CD4-positive, alpha-beta T cell (primary cell): ENCODE measurements at regions not wholly inside any gene's neighbourhood (a gene's known extent, or its start where the extent isn't known, plus 50 kb on each side); places are given as distances from the start of the nearest gene placed in this dataset.

Experiments
- ATAC-seq: fragments of 200-7000 bp; cut with Tn5 transposase; one replicate; pipeline ENCODE4 v1.10.0; 2022; ENCODE audit warnings: mild to moderate bottlenecking; ENCODE audit not compliant: poor library complexity
- CTCF ChIA-PET: fragments of 350-600 bp; sonication (Branson Sonifier 250); formaldehyde crosslinking; loops from one replicate; lab custom pipeline; 2021; ENCODE audit warnings: antibody characterized with exemption, inconsistent platforms; lab: Charles Lee
- POLR2A ChIA-PET: fragments of 350-600 bp; sonication (Branson Sonifier 250); formaldehyde crosslinking; loops from one replicate; lab custom pipeline; 2021; ENCODE audit warnings: antibody characterized with exemption, inconsistent platforms; lab: Charles Lee
- DNase-seq, 14 experiments: peaks; one replicate each; pipeline ENCODE4 v3.0.0-alpha.2; 2013 to 2020; ENCODE audit warnings: mixed read lengths in 2 of 14
- H3K27ac ChIP-seq, 2 donors: one replicate each; pipeline versions ENCODE4 v1.5.1 to v1.7.0; 2013; ENCODE audit warnings: low read length in 2 of 2, low read depth in 1 of 2, mild to moderate bottlenecking in 1 of 2
- H3K27me3 ChIP-seq, 2 experiments: 1 replicate in 1 of 2; 2 replicates in 1 of 2; pipeline versions ENCODE4 v1.6.1 to v1.7.0; 2013; ENCODE audit warnings: low read length in 2 of 2, control low read depth in 1 of 2, mild to moderate bottlenecking in 1 of 2, moderate library complexity in 1 of 2; ENCODE audit not compliant: insufficient read depth in 2 of 2, control insufficient read depth in 1 of 2
- H3K36me3 ChIP-seq: one replicate; pipeline ENCODE4 v1.6.1; 2013; ENCODE audit warnings: low read length, control low read depth; ENCODE audit not compliant: insufficient read depth
- H3K4me1 ChIP-seq: one replicate; pipeline ENCODE4 v1.6.1; 2013; ENCODE audit warnings: low read length, control low read depth; ENCODE audit not compliant: insufficient read depth
- H3K4me3 ChIP-seq: one replicate; pipeline ENCODE4 v1.5.1; 2013; ENCODE audit warnings: mild to moderate bottlenecking, low read length, moderate library complexity
- H3K9me3 ChIP-seq, 2 experiments: 1 replicate in 1 of 2; 2 replicates in 1 of 2; pipeline versions ENCODE4 v1.6.1 to v1.7.0; 2013; ENCODE audit warnings: low read length in 2 of 2, mild to moderate bottlenecking in 2 of 2, control low read depth in 1 of 2, moderate library complexity in 1 of 2; ENCODE audit not compliant: control insufficient read depth in 1 of 2, insufficient read depth in 1 of 2
- H3K27ac Mint-ChIP-seq: one replicate; pipeline ENCODE4 v1.8.0; 2020; ENCODE audit warnings: mixed read lengths
- H3K27me3 Mint-ChIP-seq: one replicate; pipeline ENCODE4 v1.8.0; 2021; ENCODE audit warnings: mixed read lengths
- H3K36me3 Mint-ChIP-seq: one replicate; pipeline ENCODE4 v1.8.0; 2021; ENCODE audit warnings: low read depth, mixed read lengths
- H3K4me1 Mint-ChIP-seq: one replicate; pipeline ENCODE4 v1.8.0; 2021; ENCODE audit warnings: low read depth, mixed read lengths
- H3K4me3 Mint-ChIP-seq: one replicate; pipeline ENCODE4 v1.8.0; 2020; ENCODE audit warnings: mild to moderate bottlenecking, mixed read lengths
- H3K9me3 Mint-ChIP-seq: one replicate; pipeline ENCODE4 v1.8.0; 2020; ENCODE audit warnings: mixed read lengths
- intact Hi-C, 2 experiments: fragments of 100-400 bp; cut with DNase I in 1 of 2; cut with micrococcal nuclease in 1 of 2; formaldehyde crosslinking; loops; one replicate each; pipeline versions ENCODE4 v1.15.1 to v1.9.0; 2023 to 2025; cut with DNase I, micrococcal nuclease
- TF ChIP-seq, protein P1 (sequence below): fragments of 200-600 bp; IDR thresholded peaks from one replicate; pipeline ENCODE4 v1.8.0; 2022; ENCODE audit warnings: antibody characterized with exemption, mild to moderate bottlenecking

DNA sequence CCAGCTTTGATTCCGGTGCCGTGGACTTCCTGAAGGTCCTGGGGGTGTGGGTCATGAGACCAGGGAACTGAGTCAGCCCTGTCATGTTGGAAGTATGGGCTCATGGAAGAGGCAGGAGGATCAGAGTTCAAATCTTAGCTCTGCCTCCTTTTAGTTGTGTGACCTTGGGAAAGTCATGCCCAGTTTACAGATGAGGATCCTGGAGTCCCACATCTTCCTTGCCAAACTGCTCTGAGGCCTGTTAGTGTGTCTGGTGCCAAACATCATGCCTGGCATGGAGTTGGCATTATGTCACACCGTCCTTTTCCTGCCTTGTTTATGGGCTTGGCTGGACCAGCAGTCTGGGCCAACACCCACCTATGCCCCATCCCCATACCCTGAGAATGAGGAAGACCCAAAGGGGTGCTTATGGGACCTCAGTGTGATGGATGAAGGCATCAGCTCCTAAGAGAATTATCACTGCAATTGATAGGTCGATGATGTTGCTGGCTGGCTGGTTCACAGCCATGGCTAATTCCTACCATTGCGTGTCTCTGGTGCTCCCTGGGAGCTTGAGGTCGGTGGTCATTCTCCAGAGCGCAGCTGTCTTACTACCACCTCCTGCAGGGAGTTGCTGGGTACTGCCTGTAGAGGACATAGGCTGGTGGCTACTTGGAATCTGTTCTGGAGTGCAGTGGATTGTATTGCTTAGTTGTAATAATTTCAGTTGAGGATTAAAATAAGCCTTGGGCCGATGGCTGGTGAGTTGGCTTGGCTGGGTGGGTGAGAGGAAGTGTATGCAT, 140.5 kb upstream of the PITX1 start:
- CTCF ChIA-PET, result no interaction called here
- Histone ChIP-seq H3K4me3 (no peak overlapping the region), H3K9me3 (peaks cover 0 to 11% of the 10 kb centered on the region in 2 experiments), H3K27me3 (peaks cover 6 to 8% of the 10 kb centered on the region in 2 experiments), H3K4me1 (no peaks in the 10 kb centered on the region), H3K27ac (no peak overlapping the region), H3K36me3 (no peaks in the 10 kb centered on the region)
- Mint-ChIP-seq H3K36me3 (no peaks in the 10 kb centered on the region), H3K4me1 (no peaks in the 10 kb centered on the region), H3K27ac (no peak overlapping the region), H3K9me3 (no peaks in the 10 kb centered on the region), H3K4me3 (no peak overlapping the region), H3K27me3 (peaks cover 43% of the 10 kb centered on the region)
- ATAC-seq (no peak), DNase-seq (no peak)
- intact Hi-C loops, result no loop called here
- TF ChIP-seq, protein P1, sequence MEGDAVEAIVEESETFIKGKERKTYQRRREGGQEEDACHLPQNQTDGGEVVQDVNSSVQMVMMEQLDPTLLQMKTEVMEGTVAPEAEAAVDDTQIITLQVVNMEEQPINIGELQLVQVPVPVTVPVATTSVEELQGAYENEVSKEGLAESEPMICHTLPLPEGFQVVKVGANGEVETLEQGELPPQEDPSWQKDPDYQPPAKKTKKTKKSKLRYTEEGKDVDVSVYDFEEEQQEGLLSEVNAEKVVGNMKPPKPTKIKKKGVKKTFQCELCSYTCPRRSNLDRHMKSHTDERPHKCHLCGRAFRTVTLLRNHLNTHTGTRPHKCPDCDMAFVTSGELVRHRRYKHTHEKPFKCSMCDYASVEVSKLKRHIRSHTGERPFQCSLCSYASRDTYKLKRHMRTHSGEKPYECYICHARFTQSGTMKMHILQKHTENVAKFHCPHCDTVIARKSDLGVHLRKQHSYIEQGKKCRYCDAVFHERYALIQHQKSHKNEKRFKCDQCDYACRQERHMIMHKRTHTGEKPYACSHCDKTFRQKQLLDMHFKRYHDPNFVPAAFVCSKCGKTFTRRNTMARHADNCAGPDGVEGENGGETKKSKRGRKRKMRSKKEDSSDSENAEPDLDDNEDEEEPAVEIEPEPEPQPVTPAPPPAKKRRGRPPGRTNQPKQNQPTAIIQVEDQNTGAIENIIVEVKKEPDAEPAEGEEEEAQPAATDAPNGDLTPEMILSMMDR, result no peak
- POLR2A ChIA-PET, result interaction anchor here (0.5 kb wide), 1 partner anchor 854 kb away, joined by 4 read pairs; no protein-coding TSS in a partner anchor

DNA sequence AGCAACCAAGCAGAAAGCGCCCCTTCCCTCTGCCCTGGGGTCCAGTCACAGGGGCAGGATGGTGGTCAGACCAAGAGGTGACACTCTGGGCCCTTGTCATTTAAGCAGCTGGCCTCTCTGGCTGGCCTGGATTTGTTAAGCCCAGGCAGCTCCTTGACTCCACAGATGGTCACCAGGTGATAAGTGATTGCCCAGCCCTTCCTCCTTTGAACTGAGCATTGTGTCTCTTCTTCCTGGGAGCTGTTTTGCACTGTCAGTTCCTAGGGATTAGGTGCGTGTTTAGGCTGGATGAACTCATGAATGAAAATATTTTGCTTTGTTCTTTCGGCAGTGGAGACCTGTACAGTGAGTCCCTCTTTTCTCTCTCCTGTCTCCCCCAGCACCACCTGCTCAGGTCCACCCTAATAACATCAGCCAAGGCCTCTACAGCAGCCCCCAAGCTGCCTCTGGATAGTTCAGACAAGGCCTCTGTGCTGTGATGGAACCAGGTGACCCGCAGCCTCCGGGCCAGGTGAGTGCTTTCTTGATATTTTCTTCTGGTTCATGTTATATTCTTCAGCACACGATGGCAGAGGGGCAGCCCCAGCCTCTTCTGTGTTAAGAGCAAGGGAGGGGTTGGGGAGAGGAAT, 139.7 kb upstream of the PITX1 start:
- Histone ChIP-seq H3K27ac (no peak overlapping the region), H3K4me1 (no peaks in the 10 kb centered on the region), H3K9me3 (peaks cover 0 to 11% of the 10 kb centered on the region in 2 experiments), H3K27me3 (peaks cover 6 to 8% of the 10 kb centered on the region in 2 experiments), H3K4me3 (no peak overlapping the region), H3K36me3 (no peaks in the 10 kb centered on the region)
- ATAC-seq (no peak), DNase-seq (no peak)
- no peaks in the 10 kb centered on the region for H3K36me3 Mint-ChIP-seq
- peaks cover 45% of the 10 kb centered on the region for H3K27me3 Mint-ChIP-seq
- TF ChIP-seq, protein P1, result no peak
- no peak overlapping the region for H3K27ac Mint-ChIP-seq
- no peaks in the 10 kb centered on the region for H3K4me1 Mint-ChIP-seq
- no peak overlapping the region for H3K4me3 Mint-ChIP-seq
- ChIA-PET CTCF (no interaction called here), POLR2A (interaction anchor here (0.5 kb wide), 1 partner anchor 853 kb away, joined by 4 read pairs; no protein-coding TSS in a partner anchor)
- H3K9me3 Mint-ChIP-seq, result no peaks in the 10 kb centered on the region
- intact Hi-C loops, result no loop called here

DNA sequence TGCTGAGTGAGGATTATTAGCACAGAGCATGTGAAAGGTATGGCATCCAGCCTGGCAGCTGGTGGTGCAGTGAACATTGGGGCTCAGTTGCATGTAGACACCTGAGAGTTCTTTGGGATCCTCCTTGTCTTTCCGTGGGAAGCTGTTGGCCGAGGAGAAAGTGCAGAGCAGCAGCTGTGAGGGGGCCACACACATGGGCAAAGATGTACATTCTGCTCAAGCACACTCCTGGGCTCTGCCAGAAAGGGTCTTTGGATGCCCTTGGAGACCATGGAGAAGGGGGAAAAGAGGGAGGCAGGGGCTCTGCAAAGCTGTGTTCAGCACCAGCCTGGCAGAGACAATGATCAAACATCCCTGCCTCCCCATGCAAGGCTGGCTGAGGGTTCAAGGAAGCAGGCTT, 138.7 kb upstream of the PITX1 start:
- Mint-ChIP-seq H3K27me3 (peaks cover 56% of the 10 kb centered on the region), H3K27ac (no peak overlapping the region), H3K9me3 (no peaks in the 10 kb centered on the region), H3K4me3 (no peak overlapping the region), H3K36me3 (no peaks in the 10 kb centered on the region), H3K4me1 (no peaks in the 10 kb centered on the region)
- H3K4me3 ChIP-seq, result no peak overlapping the region
- TF ChIP-seq, protein P1, result no peak
- no peak for DNase-seq
- no peak for ATAC-seq
- no peaks in the 10 kb centered on the region for H3K36me3 ChIP-seq
- peaks cover 0 to 11% of the 10 kb centered on the region in 2 experiments for H3K9me3 ChIP-seq
- peaks cover 8 to 10% of the 10 kb centered on the region in 2 experiments for H3K27me3 ChIP-seq
- H3K4me1 ChIP-seq, result no peaks in the 10 kb centered on the region
- ChIA-PET CTCF (no interaction called here), POLR2A (interaction anchor here (0.9 kb wide), 1 partner anchor 14 kb away, joined by 4 read pairs; no protein-coding TSS in a partner anchor)
- intact Hi-C loops, result no loop called here
- H3K27ac ChIP-seq, result no peak overlapping the region
